ENCODE measurements at regions not wholly inside any gene's neighbourhood (a gene's known extent, or its start where the extent isn't known, plus 50 kb on each side); places are given as distances from the start of the nearest gene placed in this dataset.

DNA sequence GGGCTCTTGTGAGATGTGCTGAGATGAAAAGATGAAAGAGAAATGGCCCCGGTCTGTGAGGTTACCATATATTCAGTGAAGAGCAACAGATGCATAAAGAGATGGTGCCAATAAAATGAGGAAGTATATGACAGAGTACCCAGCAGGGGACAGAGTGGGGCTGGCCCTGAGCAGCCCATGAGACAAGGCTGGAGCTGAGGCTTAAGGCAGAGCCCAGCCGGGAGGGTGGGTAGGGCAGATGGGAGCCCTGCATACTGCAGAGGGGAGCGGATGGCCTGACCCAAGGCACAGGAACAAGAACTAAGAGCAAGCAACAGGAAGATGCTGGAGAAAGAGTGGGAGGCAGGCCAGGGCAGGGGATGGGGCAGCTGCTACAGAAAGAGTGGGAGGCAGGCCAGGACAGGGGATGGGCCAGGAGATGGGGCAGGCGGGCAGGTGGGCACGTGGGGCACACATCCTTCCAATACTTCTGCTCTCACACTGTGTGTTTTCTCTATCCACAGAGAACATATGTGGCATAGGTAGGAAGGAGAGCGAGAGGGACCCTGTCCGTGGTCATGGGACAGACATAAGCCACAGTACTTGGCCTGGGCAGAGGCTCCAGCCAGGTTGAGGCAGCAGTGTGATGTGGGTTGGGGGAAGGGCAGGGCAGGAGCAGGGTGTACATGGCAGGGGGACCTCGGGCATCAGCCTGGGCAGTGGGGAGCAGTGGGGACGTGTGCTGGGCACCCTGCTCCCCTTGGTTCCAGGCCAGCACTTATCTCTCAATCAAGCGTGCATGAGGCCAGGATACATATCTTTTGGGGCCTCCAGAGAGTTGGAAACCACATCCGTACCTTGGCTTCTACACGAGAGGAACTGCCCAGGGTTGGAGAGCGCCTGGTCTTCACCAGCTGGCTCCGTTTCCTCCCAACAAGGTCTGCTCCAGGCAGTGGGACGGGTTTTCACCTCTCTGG is 91.6 kb upstream of the IKZF1 start:
- H3K9me3 ChIP-seq (ENCODE audit: severe bottlenecking), result no peaks in the 10 kb centered on the region
- no peaks in the 10 kb centered on the region for H3K27me3 ChIP-seq (ENCODE audit: insufficient read depth, low read depth, severe bottlenecking)
- no peaks in the 10 kb centered on the region for H3K36me3 ChIP-seq
- no peak overlapping the region for H3K4me3 ChIP-seq (ENCODE audit: low read depth, low read length)
- no peak for TF ChIP-seq CTCF (IDR thresholded peaks at IDR 0.05; ENCODE audit: low read depth, low read length)
- DNase-seq, result no peak
- H3K27ac ChIP-seq, result no peak overlapping the region

GRCh38 chr7:50212016-50212325 is 92.5 kb upstream of the IKZF1 start:
- DNase-seq, result no peak
- H3K27me3 ChIP-seq (ENCODE audit: insufficient read depth, low read depth, severe bottlenecking), result no peaks in the 10 kb centered on the region
- H3K27ac ChIP-seq, result no peak overlapping the region
- no peaks in the 10 kb centered on the region for H3K9me3 ChIP-seq (ENCODE audit: severe bottlenecking)
- TF ChIP-seq CTCF (IDR thresholded peaks at IDR 0.05; ENCODE audit: low read depth, low read length), result no peak
- no peaks in the 10 kb centered on the region for H3K36me3 ChIP-seq
- H3K4me3 ChIP-seq (ENCODE audit: low read depth, low read length), result no peak overlapping the region

DNA sequence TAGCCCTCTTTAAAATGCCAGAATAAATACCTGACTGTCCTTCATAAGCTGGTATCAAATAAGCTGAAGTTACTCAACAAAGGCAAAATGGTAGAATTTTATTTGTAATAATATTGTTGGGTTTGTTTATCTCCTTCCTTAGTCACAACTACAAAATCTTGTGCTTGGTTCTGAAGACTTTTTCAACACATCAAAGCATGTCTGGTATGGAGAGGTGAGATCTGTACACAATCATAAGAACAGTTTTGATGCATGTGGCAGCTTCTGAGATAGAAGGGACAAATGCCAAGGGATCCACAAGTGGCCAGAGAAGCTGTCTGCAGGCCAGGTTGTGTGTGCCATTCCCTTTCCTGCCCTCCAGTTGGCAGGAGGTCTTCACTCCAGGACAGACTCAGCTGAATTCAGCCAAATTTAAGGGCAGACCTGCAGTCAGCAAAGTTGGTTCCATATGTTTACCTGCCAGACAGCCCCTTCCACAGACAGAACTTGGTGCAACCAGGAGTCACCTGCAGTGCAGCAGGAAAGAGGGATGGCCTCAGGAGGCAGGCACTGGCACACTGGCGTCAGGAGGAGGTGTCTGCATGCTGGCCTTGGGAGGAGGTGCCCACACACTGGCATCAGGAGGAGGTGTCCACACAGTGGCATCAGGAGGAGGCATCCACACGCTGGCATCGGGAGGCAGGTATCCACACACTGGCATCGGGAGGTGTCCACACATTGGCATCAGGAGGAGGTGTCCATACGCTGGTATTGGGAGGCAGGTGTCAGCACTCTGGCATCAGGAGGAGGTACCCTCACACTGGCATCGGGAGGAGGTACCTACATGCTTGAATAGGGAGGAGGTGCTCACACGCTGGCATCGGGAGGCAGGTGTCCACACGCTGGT is 93.1 kb upstream of the IKZF1 start:
- Histone ChIP-seq H3K27ac (no peak overlapping the region), H3K36me3 (no peaks in the 10 kb centered on the region), H3K27me3 (ENCODE audit: insufficient read depth, low read depth, severe bottlenecking) (no peaks in the 10 kb centered on the region), H3K9me3 (ENCODE audit: severe bottlenecking) (no peaks in the 10 kb centered on the region), H3K4me3 (ENCODE audit: low read depth, low read length) (no peak overlapping the region)
- DNase-seq, result no peak
- no peak for TF ChIP-seq CTCF (IDR thresholded peaks at IDR 0.05; ENCODE audit: low read depth, low read length)

DNA sequence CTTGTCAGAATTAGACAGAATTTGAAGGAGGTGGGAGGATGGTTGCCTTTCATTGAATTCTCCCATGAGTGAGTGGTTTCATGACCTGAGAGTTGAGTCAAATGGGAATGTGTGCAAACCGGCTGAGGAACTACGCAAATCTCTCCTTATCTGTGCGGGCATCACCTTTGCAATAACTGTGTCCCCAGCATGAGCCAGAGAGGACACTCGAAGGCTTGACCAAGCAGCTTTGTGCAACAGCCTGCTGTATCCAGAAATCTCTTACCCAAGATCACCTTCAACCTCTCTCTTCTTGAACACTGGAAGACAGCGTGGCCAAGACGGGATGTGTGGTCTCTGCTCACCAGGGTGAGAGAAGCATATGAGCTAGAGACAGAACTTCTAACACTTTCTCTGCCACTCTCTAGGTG is 93.8 kb upstream of the IKZF1 start:
- no peak overlapping the region for H3K27ac ChIP-seq
- H3K36me3 ChIP-seq, result no peaks in the 10 kb centered on the region
- DNase-seq, result no peak
- H3K4me3 ChIP-seq (ENCODE audit: low read depth, low read length), result no peak overlapping the region
- no peaks in the 10 kb centered on the region for H3K27me3 ChIP-seq (ENCODE audit: insufficient read depth, low read depth, severe bottlenecking)
- no peaks in the 10 kb centered on the region for H3K9me3 ChIP-seq (ENCODE audit: severe bottlenecking)
- TF ChIP-seq CTCF (IDR thresholded peaks at IDR 0.05; ENCODE audit: low read depth, low read length), result no peak

- TF ChIP-seq CTCF (IDR thresholded peaks at IDR 0.05; ENCODE audit: low read depth, low read length), result no peak
- no peak for DNase-seq
- no peaks in the 10 kb centered on the region for H3K36me3 ChIP-seq
- H3K27ac ChIP-seq, result no peak overlapping the region
- no peaks in the 10 kb centered on the region for H3K27me3 ChIP-seq (ENCODE audit: insufficient read depth, low read depth, severe bottlenecking)
- no peak overlapping the region for H3K4me3 ChIP-seq (ENCODE audit: low read depth, low read length)
- H3K9me3 ChIP-seq (ENCODE audit: severe bottlenecking), result no peaks in the 10 kb centered on the region
Measured at GRCh38 chr7:50209461-50210135, 94.9 kb upstream of the IKZF1 start.
